ENCODE measurements at regions not wholly inside any gene's neighbourhood (a gene's known extent, or its start where the extent isn't known, plus 50 kb on each side); places are given as distances from the start of the nearest gene placed in this dataset.
A peak's percentile ranks its signal among the peaks of the same experiment; 100 is the strongest.

GRCh38 chr14:58954901-58955861, 233.3 kb upstream of the DAAM1 start (continued):
- TF ChIP-seq CBX3 (IDR thresholded peaks at IDR 0.05; ENCODE audit: borderline replicate concordance, low read depth) = no peak
- no peak for TF ChIP-seq FOS (IDR thresholded peaks at IDR 0.05; ENCODE audit: borderline replicate concordance, extremely low read depth, insufficient read length)
- no peak for TF ChIP-seq WRNIP1 (IDR thresholded peaks at IDR 0.05; ENCODE audit: borderline replicate concordance, low read depth, low read length)
- TF ChIP-seq TCF7 (IDR thresholded peaks at IDR 0.05; ENCODE audit: borderline replicate concordance) = peak; percentile 92
- TF ChIP-seq ZNF24 (IDR thresholded peaks at IDR 0.05) = 0 out of 2 replicates have a peak, but pooled peaks have one; percentile 7
- TF ChIP-seq POLR2AphosphoS2 (IDR thresholded peaks at IDR 0.05; ENCODE audit: low read depth, low read length) = no peak
- TF ChIP-seq ATF3 (IDR thresholded peaks at IDR 0.05; ENCODE audit: borderline replicate concordance, extremely low read depth, low read depth, low read length) = no peak
- TF ChIP-seq SPI1 (IDR thresholded peaks at IDR 0.05; ENCODE audit: borderline replicate concordance, insufficient read depth, low read depth, low read length) = 0 out of 2 replicates have a peak, but pooled peaks have one; percentile 33
- TF ChIP-seq EP300 (IDR thresholded peaks at IDR 0.05; ENCODE audit: borderline replicate concordance in 1 of 2, control insufficient read depth in 1 of 2, low read depth in 2 of 2, low read length in 2 of 2) = peak; percentile 68 to 77; a peak in 3 of 4 replicates

- ChIA-PET SMC1A (ENCODE audit: uncharacterized antibody, unreplicated experiment) (interaction anchor here (1.3 to 9.7 kb wide), 4 partner anchors 7 to 164 kb away, joined by 3 to 124 read pairs (median 46); no protein-coding TSS in a partner anchor), CTCF (no interaction called here), RAD21 (ENCODE audit: unreplicated experiment) (no interaction called here), POLR2A (no interaction called here)
- WGBS (ENCODE audit: insufficient coverage, insufficient replicate concordance, low lambda C conversion rate, missing lambda C conversion rate) = 45% methylated on average over 5 of the region's 6 CpGs
- Histone ChIP-seq H3K4me1 (ENCODE audit: control insufficient read depth, insufficient read depth, low read length) (peaks cover 4% of the 10 kb centered on the region), H3K27ac (ENCODE audit: control insufficient read depth, insufficient read depth) (no peak overlapping the region), H3K36me3 (ENCODE audit: control insufficient read depth in 2 of 2, insufficient read depth in 2 of 2, low read length in 1 of 2) (no peaks in the 10 kb centered on the region), H3K27me3 (replicated peaks in 1 of 2; ENCODE audit: control insufficient read depth in 2 of 2, insufficient read depth in 2 of 2, low read length in 1 of 2) (no peaks in the 10 kb centered on the region), H3K9ac (ENCODE audit: control insufficient read depth, insufficient read depth, low read length) (no peak overlapping the region), H3K4me2 (ENCODE audit: control insufficient read depth, insufficient read depth) (no peak overlapping the region), H4K20me1 (ENCODE audit: control insufficient read depth, insufficient read depth) (no peaks in the 10 kb centered on the region), H3K9me3 (replicated peaks; ENCODE audit: control insufficient read depth, insufficient read depth, low read length) (no peaks in the 10 kb centered on the region; the same call in 1 of the 3 replicates), H3K79me2 (ENCODE audit: control insufficient read depth, insufficient read depth, low read length) (no peaks in the 10 kb centered on the region), H2AFZ (ENCODE audit: control insufficient read depth, low read depth, low read length) (no peak overlapping the region), H3K4me3 (no peak overlapping the region)
- ATAC-seq = no peak
- no TSS peak for BruUV-seq (replicated peaks)
- in situ Hi-C loops (cut with MboI) (no loop called here), intact Hi-C loops (cut with micrococcal nuclease; ENCODE audit: unreplicated experiment) (no loop called here)
- no peak for DNase-seq (ENCODE audit: low read depth, low spot score)
- no peak for FAIRE-seq
- no peak for TF ChIP-seq JUND (IDR thresholded peaks at IDR 0.05; ENCODE audit: low read depth, low read length)
- TF ChIP-seq HSF1 (IDR thresholded peaks at IDR 0.05; ENCODE audit: low read depth, low read length) = no peak
- TF ChIP-seq CREB1 (IDR thresholded peaks at IDR 0.05; ENCODE audit: low read depth) = no peak
- no peak for TF ChIP-seq ZNF207 (IDR thresholded peaks at IDR 0.05; ENCODE audit: borderline replicate concordance)
- no peak for TF ChIP-seq CHD4 (IDR thresholded peaks at IDR 0.05)
- TF ChIP-seq MXI1 (IDR thresholded peaks at IDR 0.05; ENCODE audit: low read depth, low read length) = no peak
- TF ChIP-seq GATAD2B (conservative IDR thresholded peaks at IDR 0.05; ENCODE audit: low read depth) = no peak
- no peak for TF ChIP-seq POLR2A (IDR thresholded peaks at IDR 0.05; ENCODE audit: low read depth, low read length)
- TF ChIP-seq USF1 (IDR thresholded peaks at IDR 0.05; ENCODE audit: borderline replicate concordance, extremely low read length, insufficient read depth, low read depth, low read length) = no peak
- TF ChIP-seq RBBP5 (conservative IDR thresholded peaks at IDR 0.05) = no peak
- no peak for TF ChIP-seq STAT1 (conservative IDR thresholded peaks at IDR 0.05)
Measured at GRCh38 chr14:58961045-58961731, 227.3 kb upstream of the DAAM1 start.

All from GM12878 (cell line).